Panc1 (cell line): ENCODE measurements at regions not wholly inside any gene's neighbourhood (a gene's known extent, or its start where the extent isn't known, plus 50 kb on each side); places are given as distances from the start of the nearest gene placed in this dataset.

Experiments
- ATAC-seq: fragments of 200-7000 bp; cut with Tn5 transposase; 2 replicates; pipeline ENCODE4 v1.9.1; 2020; ENCODE audit warnings: mild to moderate bottlenecking, moderate library complexity
- BruUV-seq: library from RNA; stranded (reverse); fragments of 400-500 nt; replicated peaks from 2 replicates; lab custom pipeline; 2021; lab: Mats Ljungman, UMichigan
- CTCF ChIA-PET: fragments of 300-600 bp; sonication (Branson Sonifier 250); formaldehyde crosslinking; loops from one replicate; lab custom pipeline; 2022; ENCODE audit warnings: antibody characterized with exemption; lab: Charles Lee
- POLR2A ChIA-PET: fragments of 300-600 bp; sonication (Branson Sonifier 250); formaldehyde crosslinking; loops from one replicate; lab custom pipeline; 2022; ENCODE audit warnings: antibody characterized with exemption; lab: Charles Lee
- DNase-seq: peaks from one replicate; pipeline ENCODE4 v3.0.0-alpha.2; 2010; ENCODE audit warnings: low read depth, low spot score
- H3K27ac ChIP-seq: 2 replicates; pipeline ENCODE4 v1.5.1; 2011; ENCODE audit warnings: mild to moderate bottlenecking, low read length, inconsistent platforms
- H3K27me3 ChIP-seq: fragments of 200-500 bp; sonication (Bioruptor generic); 2 replicates; pipeline ENCODE4 v1.6.0; 2014; ENCODE audit warnings: low read length, inconsistent platforms; ENCODE audit not compliant: control insufficient read depth, insufficient read depth
- H3K36me3 ChIP-seq: fragments of 200-500 bp; sonication (Bioruptor generic); 2 replicates; pipeline ENCODE4 v1.5.1; 2014; ENCODE audit warnings: inconsistent platforms, mild to moderate bottlenecking, low read length, moderate library complexity; ENCODE audit not compliant: control insufficient read depth, insufficient read depth
- H3K4me1 ChIP-seq: 2 replicates; pipeline ENCODE4 v1.5.1; 2011; ENCODE audit warnings: inconsistent platforms, mild to moderate bottlenecking, low read length, moderate library complexity; ENCODE audit not compliant: control insufficient read depth, insufficient read depth
- H3K4me3 ChIP-seq, 2 experiments: 2 replicates each; pipeline ENCODE4 v1.5.1; 2011 to 2012; ENCODE audit warnings: low read depth in 2 of 2, low read length in 2 of 2, mild to moderate bottlenecking in 2 of 2, inconsistent platforms in 1 of 2, moderate library complexity in 1 of 2
- H3K9me3 ChIP-seq: fragments of 200-500 bp; sonication (Bioruptor generic); 2 replicates; pipeline ENCODE4 v1.5.1; 2014; ENCODE audit warnings: low read depth, mild to moderate bottlenecking, inconsistent platforms, low read length, moderate library complexity; ENCODE audit not compliant: control insufficient read depth, insufficient read depth
- CTCF ChIP-seq: fragments of 450-650 bp; IDR thresholded peaks from 2 replicates; pipeline ENCODE4 v1.5.1; 2017; ENCODE audit warnings: mild to moderate bottlenecking
- POLR2AphosphoS5 ChIP-seq: IDR thresholded peaks from 2 replicates; pipeline ENCODE4 v1.6.1; 2012; ENCODE audit warnings: mild to moderate bottlenecking, low read depth, low read length, moderate library complexity
- REST ChIP-seq, 2 experiments: IDR thresholded peaks; 2 replicates each; pipeline ENCODE4 v1.6.1; 2011 to 2012; ENCODE audit warnings: low read depth in 2 of 2, control low read depth in 1 of 2, low read length in 1 of 2, mild to moderate bottlenecking in 1 of 2, moderate library complexity in 1 of 2; ENCODE audit not compliant: insufficient read depth in 1 of 2
- SIN3A ChIP-seq: IDR thresholded peaks from 2 replicates; pipeline ENCODE4 v1.6.1; 2012; ENCODE audit warnings: low read depth, mild to moderate bottlenecking, low read length, moderate library complexity, borderline replicate concordance; ENCODE audit not compliant: insufficient read depth
- TCF7L2 ChIP-seq: IDR thresholded peaks from 2 replicates; pipeline ENCODE4 v1.6.1; 2011; ENCODE audit warnings: mild to moderate bottlenecking, low read depth, low read length, inconsistent platforms
- in situ Hi-C: cut with HindIII; loops from 2 replicates; pipeline ENCODE4 v1.10.0; 2016; ENCODE audit warnings: low sequenced_read_pairs, low pct_unique_long_range_greater_than_20kb
- intact Hi-C: fragments of 100-400 bp; cut with micrococcal nuclease; formaldehyde crosslinking; loops from one replicate; pipeline ENCODE4 v1.10.0; 2022; ENCODE audit not compliant: unreplicated experiment

GRCh38 chr6:96743496-96743895, 93.8 kb downstream of the GPR63 start:
- no peaks in the 10 kb centered on the region for H3K36me3 ChIP-seq
- H3K4me3 ChIP-seq: no peak overlapping the region
- no TSS peak for BruUV-seq
- TF ChIP-seq TCF7L2: no peak
- no peak for TF ChIP-seq CTCF
- TF ChIP-seq SIN3A: no peak
- TF ChIP-seq POLR2AphosphoS5: no peak
- TF ChIP-seq REST (IDR thresholded peaks at IDR 0.05; ENCODE audit: insufficient read depth in 1 of 2, low read depth in 2 of 2, low read length in 1 of 2): no peak
- POLR2A ChIA-PET: no interaction called here
- no peaks in the 10 kb centered on the region; the same call in 1 of the 2 replicates for H3K27me3 ChIP-seq
- in situ Hi-C loops (no loop called here), intact Hi-C loops (no loop called here)
- no peak overlapping the region for H3K27ac ChIP-seq
- H3K4me1 ChIP-seq: no peaks in the 10 kb centered on the region
- H3K9me3 ChIP-seq: no peaks in the 10 kb centered on the region
- no peak for DNase-seq
- CTCF ChIA-PET: no interaction called here
- no peak for ATAC-seq

- no peaks in the 10 kb centered on the region for H3K9me3 ChIP-seq
- no peak for DNase-seq
- no peaks in the 10 kb centered on the region for H3K4me1 ChIP-seq
- in situ Hi-C loops: no loop called here
- no peak overlapping the region for H3K27ac ChIP-seq
- CTCF ChIA-PET: no interaction called here
- POLR2A ChIA-PET: no interaction called here
- TF ChIP-seq POLR2AphosphoS5: no peak
- no peak for TF ChIP-seq REST (IDR thresholded peaks at IDR 0.05; ENCODE audit: insufficient read depth in 1 of 2, low read depth in 2 of 2, low read length in 1 of 2)
- TF ChIP-seq SIN3A: no peak
- TF ChIP-seq TCF7L2: no peak
- intact Hi-C loops: no loop called here
- ATAC-seq: no peak
- H3K27me3 ChIP-seq: no peaks in the 10 kb centered on the region
- H3K4me3 ChIP-seq: no peak overlapping the region
- no TSS peak for BruUV-seq
- H3K36me3 ChIP-seq: no peaks in the 10 kb centered on the region
Measured at GRCh38 chr6:96742702-96743101, 94.6 kb downstream of the GPR63 start.
